K562 (cell line): ENCODE measurements at regions not wholly inside any gene's neighbourhood (a gene's known extent, or its start where the extent isn't known, plus 50 kb on each side); places are given as distances from the start of the nearest gene placed in this dataset.

Source experiments
- ATAC-seq: fragments of 200-7000 bp; cut with Tn5 transposase; 3 replicates; pipeline ENCODE4 v1.9.1; 2020; ENCODE audit warnings: moderate library complexity
- BruUV-seq: library from RNA; stranded (reverse); fragments of 400-500 nt; replicated peaks from 2 replicates; lab custom pipeline; 2021; lab: Mats Ljungman, UMichigan
- CTCF ChIA-PET: fragments of 300-600 bp; formaldehyde crosslinking; extraction: SDS; loops from one replicate; lab custom pipeline; 2021; ENCODE audit warnings: low intra/inter-chr PET ratio; lab: Yijun Ruan, JAX
- POLR2A ChIA-PET: fragments of 300-600, 350-650 bp; sonication (Branson Sonifier 250); formaldehyde crosslinking; extraction: SDS; loops from one replicate; lab custom pipeline; 2021; ENCODE audit warnings: antibody characterized with exemption, inconsistent platforms; lab: Yijun Ruan, JAX
- DNase-seq, 4 experiments: peaks; one replicate each; pipeline versions ENCODE4 v3.0.0 to v3.0.0-alpha.2; 2011 to 2018; ENCODE audit warnings: low spot score in 3 of 4, mixed read lengths in 3 of 4; ENCODE audit errors: extremely low read depth in 1 of 4
- FAIRE-seq: peaks from 2 replicates; lab custom pipeline; 2011; peaks lifted over from hg19 to GRCh38; lab: Jason Lieb, UNC
- H2AFZ ChIP-seq: 2 replicates; pipeline ENCODE4 v1.6.0; 2011; ENCODE audit warnings: low read depth, low read length, control low read depth, inconsistent platforms
- H3K27ac ChIP-seq: fragments of 200-600 bp; 3 replicates; pipeline ENCODE4 v1.8.0; 2011; ENCODE audit warnings: low read depth, mild to moderate bottlenecking, control low read depth, inconsistent platforms, low read length, moderate library complexity, mixed read lengths; ENCODE audit errors: extremely low read depth
- H3K27me3 ChIP-seq, 2 experiments: fragments of 300-600 bp in 1 of 2; 2 replicates in 1 of 2; 3 replicates in 1 of 2; pipeline versions ENCODE4 v1.6.0 to v1.8.0; 2011; ENCODE audit warnings: inconsistent platforms in 2 of 2, low read length in 2 of 2, mild to moderate bottlenecking in 1 of 2, mixed read lengths in 1 of 2, moderate library complexity in 1 of 2; ENCODE audit not compliant: control insufficient read depth in 2 of 2, insufficient read depth in 2 of 2
- H3K36me3 ChIP-seq: fragments of 300-600 bp; 3 replicates; pipeline ENCODE4 v1.8.0; 2011; ENCODE audit warnings: mild to moderate bottlenecking, low read length, inconsistent platforms; ENCODE audit not compliant: control insufficient read depth, insufficient read depth
- H3K4me1 ChIP-seq, 2 experiments: fragments of 200-600 bp in 1 of 2; replicated peaks in 1 of 2; 2 replicates in 1 of 2; 3 replicates in 1 of 2; pipeline versions ENCODE4 v1.5.1 to v1.8.0; 2011; ENCODE audit warnings: inconsistent platforms in 2 of 2, low read length in 2 of 2, mild to moderate bottlenecking in 1 of 2, mixed read lengths in 1 of 2, moderate library complexity in 1 of 2; ENCODE audit not compliant: control insufficient read depth in 2 of 2, insufficient read depth in 2 of 2
- H3K4me2 ChIP-seq: 2 replicates; pipeline ENCODE4 v1.6.1; 2011; ENCODE audit warnings: low read length, control low read depth, inconsistent platforms, mixed read lengths; ENCODE audit not compliant: insufficient read depth
- H3K4me3 ChIP-seq: fragments of 200-600 bp; sonication (generic), shearing (Covaris generic); 2 replicates; pipeline ENCODE4 v1.5.1; 2016; ENCODE audit warnings: control low read depth, inconsistent platforms
- H3K79me2 ChIP-seq: fragments of 200-600 bp; 3 replicates; pipeline ENCODE4 v1.8.0; 2011; ENCODE audit warnings: low read length, inconsistent platforms; ENCODE audit not compliant: control insufficient read depth, insufficient read depth
- H3K9ac ChIP-seq, 2 experiments: 2 replicates each; pipeline versions ENCODE4 v1.6.0 to v1.6.1; 2011; ENCODE audit warnings: low read depth in 2 of 2, low read length in 2 of 2, control low read depth in 1 of 2, inconsistent platforms in 1 of 2, mild to moderate bottlenecking in 1 of 2, mixed read lengths in 1 of 2; ENCODE audit not compliant: insufficient read depth in 1 of 2
- H3K9me1 ChIP-seq: one replicate; pipeline ENCODE4 v1.6.0; 2011; ENCODE audit warnings: inconsistent platforms, mild to moderate bottlenecking, low read length, moderate library complexity; ENCODE audit not compliant: control insufficient read depth, insufficient read depth
- H3K9me3 ChIP-seq: replicated peaks from 2 replicates; pipeline ENCODE4 v1.5.1; 2011; ENCODE audit warnings: low read depth, low read length, inconsistent platforms; ENCODE audit not compliant: control insufficient read depth, insufficient read depth
- H4K20me1 ChIP-seq: replicated peaks from 2 replicates; pipeline ENCODE4 v1.6.1; 2011; ENCODE audit warnings: low read length, inconsistent platforms, mixed read lengths; ENCODE audit not compliant: control insufficient read depth, insufficient read depth
- BCOR ChIP-seq: fragments of 450-650 bp; IDR thresholded peaks from 2 replicates; pipeline ENCODE4 v1.6.1; 2016
- CHD1 ChIP-seq: fragments of 200-600 bp; sonication (generic); IDR thresholded peaks from one replicate; pipeline ENCODE4 v1.6.1; 2012; ENCODE audit warnings: mild to moderate bottlenecking, moderate library complexity, low read length, inconsistent platforms
- CREM ChIP-seq: IDR thresholded peaks from 2 replicates; pipeline ENCODE4 v1.6.1; 2014; ENCODE audit warnings: antibody characterized with exemption, low read depth
- KAT2B ChIP-seq: IDR thresholded peaks from one replicate; pipeline ENCODE4 v1.6.1; 2012; ENCODE audit warnings: low read depth, mild to moderate bottlenecking, control low read depth, inconsistent platforms, low read length, moderate library complexity
- KHSRP ChIP-seq: fragments of 450-650 bp; IDR thresholded peaks from 2 replicates; pipeline ENCODE4 v1.6.1; 2017
- NCOA1 ChIP-seq: fragments of 450-650 bp; IDR thresholded peaks from 2 replicates; pipeline ENCODE4 v1.6.1; 2016; ENCODE audit warnings: low read depth
- PREB ChIP-seq: sonication (generic); formaldehyde crosslinking; IDR thresholded peaks from 2 replicates; pipeline ENCODE4 v1.8.1; 2023; ENCODE audit warnings: mild to moderate bottlenecking, missing genetic modification reagents
- RAD21 ChIP-seq, 2 experiments: fragments of 250-450 bp in 1 of 2; fragments of 450-650 bp in 1 of 2; sonication (Bioruptor Pico) in 1 of 2; formaldehyde crosslinking in 1 of 2; IDR thresholded peaks in 1 of 2; conservative IDR thresholded peaks in 1 of 2; 2 replicates each; pipeline versions ENCODE4 v1.4.0 to v1.8.0; 2020 to 2022; ENCODE audit warnings: mild to moderate bottlenecking in 2 of 2, moderate library complexity in 1 of 2
- WGBS: fragments of 100-300 bp; shearing (Covaris generic); methylation state at CpG from one replicate; pipeline ENCODE4 v1.1.6; 2016; ENCODE audit warnings: low coverage, mixed read lengths; ENCODE audit not compliant: insufficient coverage; ENCODE audit errors: missing lambda C conversion rate; 5-methylcytosine and 5-hydroxymethylcytosine counted together
- in situ Hi-C: fragments of 300-500 bp; cut with MboI; formaldehyde crosslinking; loops from 4 replicates; pipeline ENCODE4 v1.15.0; 2018; ENCODE audit warnings: inconsistent platforms, mixed read lengths
- intact Hi-C: fragments of 100-400 bp; cut with micrococcal nuclease; formaldehyde crosslinking; loops from 2 replicates; pipeline ENCODE4 v1.14.2; 2022

GRCh38 chr16:80389338-80389737 lies 151.5 kb upstream of the DYNLRB2 start:
- POLR2A ChIA-PET = interaction anchor here (0.7 kb wide), 1 partner anchor 10 kb away, joined by 3 read pairs; no protein-coding TSS in a partner anchor
- Histone ChIP-seq H2AFZ (no peak overlapping the region), H3K9me1 (no peaks in the 10 kb centered on the region), H3K79me2 (no peaks in the 10 kb centered on the region), H3K9ac (no peak overlapping the region), H4K20me1 (no peaks in the 10 kb centered on the region), H3K9me3 (no peaks in the 10 kb centered on the region), H3K4me3 (no peak overlapping the region), H3K27ac (no peak overlapping the region), H3K27me3 (peaks cover 2 to 8% of the 10 kb centered on the region in 2 experiments; a peak in 2 of 5 replicates), H3K4me2 (no peak overlapping the region), H3K36me3 (no peaks in the 10 kb centered on the region), H3K4me1 (no peaks in the 10 kb centered on the region)
- no peak for TF ChIP-seq CHD1
- intact Hi-C loops (no loop called here), in situ Hi-C loops (no loop called here)
- no peak for DNase-seq
- no TSS peak for BruUV-seq
- ATAC-seq = no peak
- CTCF ChIA-PET = no interaction called here
- FAIRE-seq = no peak
- under 1% methylated on average over 9 of the region's 9 CpGs for WGBS

- ATAC-seq (peak; percentile 82), DNase-seq (peak in 1 of 4 experiments; percentile 17), FAIRE-seq (no peak)
- Histone ChIP-seq H3K4me3 (no peak overlapping the region), H3K9me1 (no peaks in the 10 kb centered on the region), H3K9me3 (no peaks in the 10 kb centered on the region), H3K4me2 (no peak overlapping the region), H3K27ac (no peak overlapping the region), H3K9ac (no peak overlapping the region), H3K4me1 (no peaks in the 10 kb centered on the region), H2AFZ (no peak overlapping the region), H3K27me3 (peaks cover 2 to 8% of the 10 kb centered on the region in 2 experiments; a peak in 2 of 5 replicates), H4K20me1 (no peaks in the 10 kb centered on the region), H3K36me3 (no peaks in the 10 kb centered on the region), H3K79me2 (no peaks in the 10 kb centered on the region)
- POLR2A ChIA-PET = no interaction called here
- no TSS peak for BruUV-seq
- intact Hi-C loops (no loop called here), in situ Hi-C loops (no loop called here)
- CTCF ChIA-PET = no interaction called here
- WGBS = 6% methylated on average over 15 of the region's 15 CpGs
- TF ChIP-seq PREB (CRISPR knock-in tag) = no peak
- TF ChIP-seq CREM = no peak
- TF ChIP-seq NCOA1 = no peak
- TF ChIP-seq BCOR = no peak
- TF ChIP-seq KAT2B = no peak
- TF ChIP-seq KHSRP = no peak
- TF ChIP-seq RAD21 (CRISPR knock-in tag; conservative IDR thresholded peaks at IDR 0.05 in 1 of 2, IDR thresholded peaks at IDR 0.05 in 1 of 2) = peak in 1 of 2 experiments; percentile 37; a peak in 2 of 4 replicates
Measured at GRCh38 chr16:80387318-80387921, 153.4 kb upstream of the DYNLRB2 start.
